Thoracic aorta (tissue), 2 donors: ENCODE measurements at regions not wholly inside any gene's neighbourhood (a gene's known extent, or its start where the extent isn't known, plus 50 kb on each side); places are given as distances from the start of the nearest gene placed in this dataset.

ENCODE experiments used
- ATAC-seq: fragments of 150-250 bp; one replicate; pipeline ENCODE4 v1.8.0; 2017; ENCODE audit warnings: low read depth; ENCODE audit not compliant: insufficient number of reproducible peaks, low FRiP score
- DNase-seq: peaks from one replicate; pipeline ENCODE4 v3.0.0-alpha.2; 2020; ENCODE audit warnings: low spot score
- H3K27ac ChIP-seq, 2 donors: fragments of 200-600 bp; sonication (generic); 1 replicate in 1 of 2; 2 replicates in 1 of 2; pipeline ENCODE4 v1.5.1; 2016; ENCODE audit warnings: mild to moderate bottlenecking in 2 of 2, moderate library complexity in 2 of 2
- H3K27me3 ChIP-seq: fragments of 200-600 bp; sonication (generic); replicated peaks from 2 replicates; pipeline ENCODE4 v1.6.0; 2016; ENCODE audit warnings: mild to moderate bottlenecking; ENCODE audit not compliant: insufficient read depth
- H3K36me3 ChIP-seq: fragments of 200-600 bp; sonication (generic); one replicate; pipeline ENCODE4 v1.5.1; 2016
- H3K4me1 ChIP-seq, 2 donors: fragments of 200-600 bp; sonication (generic); 1 replicate in 1 of 2; 2 replicates in 1 of 2; pipeline versions ENCODE4 v1.5.1 to v1.6.0; 2016; ENCODE audit warnings: low read depth in 2 of 2, mild to moderate bottlenecking in 1 of 2; ENCODE audit not compliant: control insufficient read depth in 1 of 2
- H3K4me3 ChIP-seq: fragments of 200-600 bp; sonication (generic); 2 replicates; pipeline ENCODE4 v1.5.1; 2016; ENCODE audit warnings: mild to moderate bottlenecking
- H3K9me3 ChIP-seq: fragments of 200-600 bp; sonication (generic); 2 replicates; pipeline ENCODE4 v1.5.1; 2016
- TF ChIP-seq, protein P1 (sequence below): fragments of 200-600 bp; sonication (generic); IDR thresholded peaks from one replicate; pipeline ENCODE4 v1.5.1; 2019; ENCODE audit warnings: antibody characterized with exemption

DNA sequence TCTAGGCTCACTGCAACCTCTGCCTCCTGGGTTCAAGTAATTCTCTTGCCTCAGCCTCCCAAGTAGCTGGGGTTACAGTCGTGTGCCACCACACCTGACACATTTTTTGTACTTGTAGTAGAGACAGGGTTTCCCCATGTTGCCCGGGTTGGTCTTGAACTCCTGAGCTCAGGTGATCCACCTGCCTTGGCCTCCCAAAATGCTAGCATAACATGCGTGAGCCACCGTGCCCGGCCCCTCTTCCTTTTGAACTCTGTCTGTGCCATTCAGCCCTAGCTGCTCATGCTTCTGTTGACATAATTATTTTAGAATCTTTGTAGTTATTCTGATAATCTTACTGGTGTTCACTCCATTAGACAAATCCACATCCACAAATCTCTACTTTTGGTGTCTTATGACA lies 1231.3 kb upstream of the ADGRL3 start:
- no peaks in the 10 kb centered on the region for H3K9me3 ChIP-seq
- no peaks in the 10 kb centered on the region for H3K36me3 ChIP-seq
- no peak overlapping the region for H3K27ac ChIP-seq
- ATAC-seq (no peak), DNase-seq (no peak)
- TF ChIP-seq, protein P1, sequence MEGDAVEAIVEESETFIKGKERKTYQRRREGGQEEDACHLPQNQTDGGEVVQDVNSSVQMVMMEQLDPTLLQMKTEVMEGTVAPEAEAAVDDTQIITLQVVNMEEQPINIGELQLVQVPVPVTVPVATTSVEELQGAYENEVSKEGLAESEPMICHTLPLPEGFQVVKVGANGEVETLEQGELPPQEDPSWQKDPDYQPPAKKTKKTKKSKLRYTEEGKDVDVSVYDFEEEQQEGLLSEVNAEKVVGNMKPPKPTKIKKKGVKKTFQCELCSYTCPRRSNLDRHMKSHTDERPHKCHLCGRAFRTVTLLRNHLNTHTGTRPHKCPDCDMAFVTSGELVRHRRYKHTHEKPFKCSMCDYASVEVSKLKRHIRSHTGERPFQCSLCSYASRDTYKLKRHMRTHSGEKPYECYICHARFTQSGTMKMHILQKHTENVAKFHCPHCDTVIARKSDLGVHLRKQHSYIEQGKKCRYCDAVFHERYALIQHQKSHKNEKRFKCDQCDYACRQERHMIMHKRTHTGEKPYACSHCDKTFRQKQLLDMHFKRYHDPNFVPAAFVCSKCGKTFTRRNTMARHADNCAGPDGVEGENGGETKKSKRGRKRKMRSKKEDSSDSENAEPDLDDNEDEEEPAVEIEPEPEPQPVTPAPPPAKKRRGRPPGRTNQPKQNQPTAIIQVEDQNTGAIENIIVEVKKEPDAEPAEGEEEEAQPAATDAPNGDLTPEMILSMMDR = no peak
- no peak overlapping the region for H3K4me3 ChIP-seq
- H3K27me3 ChIP-seq = no peaks in the 10 kb centered on the region
- no peaks in the 10 kb centered on the region for H3K4me1 ChIP-seq

DNA sequence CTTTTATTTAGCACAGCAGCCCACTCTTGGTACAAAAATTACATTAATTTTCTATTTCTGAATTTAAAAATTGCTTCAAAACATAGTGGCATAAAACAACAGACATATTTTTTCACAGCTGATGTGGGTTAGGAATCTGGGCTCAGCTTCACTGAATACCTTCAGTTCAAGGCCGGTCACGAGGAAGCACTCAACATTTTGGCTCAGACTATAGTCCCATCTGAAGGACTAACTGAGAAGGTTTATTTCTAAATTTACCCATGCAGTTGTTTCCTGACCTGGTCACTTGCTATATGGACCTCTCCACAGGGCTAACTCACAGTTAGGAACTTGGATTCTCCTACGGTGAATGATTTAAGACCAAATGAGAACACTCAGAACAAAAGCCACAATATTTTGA lies 1230.2 kb upstream of the ADGRL3 start:
- Histone ChIP-seq H3K4me1 (no peaks in the 10 kb centered on the region), H3K36me3 (no peaks in the 10 kb centered on the region), H3K4me3 (no peak overlapping the region), H3K27me3 (no peaks in the 10 kb centered on the region), H3K9me3 (no peaks in the 10 kb centered on the region), H3K27ac (no peak overlapping the region)
- DNase-seq (no peak), ATAC-seq (no peak)
- TF ChIP-seq, protein P1 = no peak

DNA sequence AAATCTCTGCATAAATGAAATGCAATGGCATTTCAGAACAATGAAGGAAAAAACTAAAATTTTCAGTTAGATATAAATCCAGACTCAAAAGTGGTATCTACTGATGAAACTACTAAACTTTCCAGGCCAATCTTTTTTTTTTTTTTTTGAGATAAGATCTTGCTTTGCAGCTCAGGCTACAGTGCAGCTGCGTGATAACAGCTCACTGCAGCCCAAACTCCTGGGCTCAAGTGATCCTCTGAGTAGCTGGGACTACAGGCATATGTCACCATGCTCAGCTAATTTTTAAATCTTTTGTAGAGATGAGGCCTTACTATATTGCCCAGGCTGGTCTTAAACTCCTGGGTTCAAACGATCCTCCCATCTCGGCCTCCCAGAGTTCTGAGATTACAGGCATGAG lies 1228.2 kb upstream of the ADGRL3 start:
- H3K4me1 ChIP-seq = no peaks in the 10 kb centered on the region
- TF ChIP-seq, protein P1 = no peak
- no peak overlapping the region for H3K27ac ChIP-seq
- no peak for ATAC-seq
- no peaks in the 10 kb centered on the region for H3K9me3 ChIP-seq
- no peaks in the 10 kb centered on the region for H3K36me3 ChIP-seq
- no peak overlapping the region for H3K4me3 ChIP-seq
- no peak for DNase-seq
- no peaks in the 10 kb centered on the region for H3K27me3 ChIP-seq

DNA sequence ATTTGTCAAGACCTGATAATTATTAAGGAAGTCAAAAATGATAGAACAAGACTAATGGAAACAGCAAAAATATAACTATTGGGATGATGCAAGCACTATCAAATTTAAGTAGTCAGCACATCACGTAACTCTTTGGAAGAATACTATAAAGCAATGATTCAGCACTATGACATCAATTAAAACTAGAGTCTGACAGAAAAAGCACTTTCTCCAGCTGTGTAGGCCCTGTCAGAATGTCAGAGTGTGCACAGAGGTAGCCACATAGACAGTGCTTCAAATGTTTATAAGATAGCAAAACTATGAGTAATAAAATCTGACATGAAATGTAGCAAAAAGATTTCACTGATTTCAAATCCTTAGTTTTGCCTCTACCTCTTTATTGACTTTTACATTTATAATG lies 1226.6 kb upstream of the ADGRL3 start:
- H3K9me3 ChIP-seq = no peaks in the 10 kb centered on the region
- H3K4me3 ChIP-seq = no peak overlapping the region
- ATAC-seq (no peak), DNase-seq (no peak)
- H3K4me1 ChIP-seq = no peaks in the 10 kb centered on the region
- TF ChIP-seq, protein P1 = no peak
- no peak overlapping the region for H3K27ac ChIP-seq
- no peaks in the 10 kb centered on the region for H3K36me3 ChIP-seq
- H3K27me3 ChIP-seq = no peaks in the 10 kb centered on the region

DNA sequence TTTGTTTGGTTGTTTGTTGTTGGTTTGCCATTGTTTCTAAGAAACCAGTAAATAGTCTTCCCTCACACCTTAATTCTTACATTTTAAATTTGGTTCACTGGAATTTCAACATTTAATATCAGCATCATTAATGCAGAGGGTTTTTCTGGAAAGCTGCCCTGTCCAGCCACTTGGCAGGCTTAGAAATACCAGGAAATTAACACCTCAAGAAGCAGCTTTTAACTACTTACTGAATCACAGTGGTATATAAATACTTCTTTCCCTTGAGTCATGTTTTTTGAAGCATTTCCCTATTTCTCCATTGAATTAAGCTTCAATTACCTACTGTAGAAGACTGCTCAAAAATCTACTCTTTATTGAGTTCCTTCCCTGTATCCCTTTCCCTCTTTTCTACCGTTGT lies 1221.1 kb upstream of the ADGRL3 start:
- ATAC-seq = no peak
- Histone ChIP-seq H3K9me3 (no peaks in the 10 kb centered on the region), H3K36me3 (no peaks in the 10 kb centered on the region), H3K27ac (no peak overlapping the region), H3K4me1 (no peaks in the 10 kb centered on the region), H3K27me3 (no peaks in the 10 kb centered on the region), H3K4me3 (no peak overlapping the region)
- no peak for DNase-seq
- TF ChIP-seq, protein P1 = no peak
